Upper lobe of left lung (tissue), 6 donors: ENCODE measurements at regions not wholly inside any gene's neighbourhood (a gene's known extent, or its start where the extent isn't known, plus 50 kb on each side); places are given as distances from the start of the nearest gene placed in this dataset.

Experiments used
- ATAC-seq, 2 donors: fragments of 200-7000 bp; cut with Tn5 transposase; one replicate each; pipeline ENCODE4 v1.9.1; 2022; ENCODE audit warnings: mild to moderate bottlenecking in 2 of 2, moderate library complexity in 2 of 2; ENCODE audit not compliant: low FRiP score in 2 of 2
- DNase-seq, 2 donors: peaks; one replicate each; pipeline ENCODE4 v3.0.0-alpha.2; 2019 to 2020
- H3K27ac ChIP-seq, 4 donors: fragments of 200-600 bp; sonication (generic); one replicate each; pipeline ENCODE4 v1.5.1; 2016 to 2019
- H3K27me3 ChIP-seq, 4 donors: fragments of 200-600 bp; sonication (generic); one replicate each; pipeline ENCODE4 v1.5.1; 2017 to 2019
- H3K36me3 ChIP-seq, 4 donors: fragments of 200-600 bp; sonication (generic); one replicate each; pipeline ENCODE4 v1.5.1; 2016 to 2019
- H3K4me1 ChIP-seq, 4 donors: fragments of 200-600 bp; sonication (generic); one replicate each; pipeline ENCODE4 v1.5.1; 2018 to 2019
- H3K4me3 ChIP-seq, 4 donors: fragments of 200-600 bp; sonication (generic); one replicate each; pipeline ENCODE4 v1.5.1; 2017 to 2019; ENCODE audit warnings: mild to moderate bottlenecking in 2 of 4, moderate library complexity in 1 of 4
- H3K9me3 ChIP-seq, 4 donors: fragments of 200-600 bp; sonication (generic); one replicate each; pipeline ENCODE4 v1.5.1; 2018 to 2019
- CTCF ChIP-seq, 6 experiments: fragments of 450-650 bp in 4 of 6; fragments of 200-600 bp in 2 of 6; sonication (generic) in 2 of 6; IDR thresholded peaks; one replicate each; pipeline ENCODE4 v1.5.1; 2016 to 2019; ENCODE audit warnings: antibody characterized with exemption in 6 of 6
- EP300 ChIP-seq, 4 donors: sonication (generic); formaldehyde crosslinking; IDR thresholded peaks; one replicate each; pipeline ENCODE4 v1.5.1; 2017; ENCODE audit warnings: antibody characterized with exemption in 4 of 4, control low read depth in 2 of 4
- POLR2A ChIP-seq, 4 donors: fragments of 450-650 bp; IDR thresholded peaks; one replicate each; pipeline ENCODE4 v1.5.1; 2016 to 2017; ENCODE audit warnings: antibody characterized with exemption in 4 of 4, mild to moderate bottlenecking in 2 of 4
- POLR2AphosphoS5 ChIP-seq, 2 donors: sonication (generic); formaldehyde crosslinking; IDR thresholded peaks; one replicate each; pipeline ENCODE4 v1.5.1; 2017; ENCODE audit warnings: antibody characterized with exemption in 2 of 2
- whole genome bisulfite sequencing, 2 donors: methylation state at CpG; one replicate each; pipeline ENCODE4 v1.1.5; 2017 to 2018; 5-methylcytosine and 5-hydroxymethylcytosine counted together
- donor health status: DM: no; HTN: no; CAD: no; lungs with moderate emphysema.
- donor health status: DM: no; HTN: yes; CAD: no; lungs with severe emphysema.

DNA sequence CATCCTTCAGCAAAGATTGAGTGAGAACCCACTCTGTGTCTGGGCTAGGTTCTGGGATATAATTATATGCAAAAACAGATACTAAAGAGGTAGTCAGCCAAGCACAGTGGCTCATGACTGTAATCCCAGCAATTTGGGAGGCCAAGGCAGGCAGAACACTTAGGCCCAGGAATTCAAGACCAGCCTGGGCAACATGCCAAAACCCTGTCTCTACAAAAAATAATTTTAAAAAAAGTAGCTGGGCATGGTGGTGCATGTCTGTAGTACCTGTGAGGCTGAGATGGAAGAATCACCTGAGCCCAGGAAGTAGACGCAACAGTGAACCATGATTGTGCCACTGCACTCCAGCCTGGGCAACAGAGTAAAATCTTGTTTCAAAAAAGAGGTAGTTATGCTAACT is 237.5 kb upstream of the HMGA2 start:
- ATAC-seq: no peak

GRCh38 chr12:65590318-65590717 is 234.0 kb upstream of the HMGA2 start:
- no peaks in the 10 kb centered on the region for H3K36me3 ChIP-seq

More for the DNA sequence above, 237.5 kb upstream of the HMGA2 start:
- no peaks in the 10 kb centered on the region for H3K36me3 ChIP-seq
- H3K4me3 ChIP-seq: no peak overlapping the region
- 100% methylated on average over 1 of the region's 1 CpG for WGBS, 2 donors
- no peak overlapping the region for H3K27ac ChIP-seq
- no peaks in the 10 kb centered on the region for H3K9me3 ChIP-seq
- no peak for TF ChIP-seq POLR2AphosphoS5 (IDR thresholded peaks at IDR 0.05)
- no peaks in the 10 kb centered on the region for H3K27me3 ChIP-seq
- no peak for DNase-seq
- H3K4me1 ChIP-seq: no peaks in the 10 kb centered on the region

GRCh38 chr12:65592416-65592815 is 231.9 kb upstream of the HMGA2 start:
- WGBS, 2 donors: 89% methylated on average over 3 of the region's 3 CpGs

More at GRCh38 chr12:65590318-65590717, 234.0 kb upstream of the HMGA2 start:
- no peak for ATAC-seq
- Histone ChIP-seq H3K27ac (no peak overlapping the region), H3K4me1 (no peaks in the 10 kb centered on the region), H3K4me3 (no peak overlapping the region), H3K9me3 (no peaks in the 10 kb centered on the region), H3K27me3 (no peaks in the 10 kb centered on the region)
- TF ChIP-seq CTCF (IDR thresholded peaks at IDR 0.05) (no peak), POLR2AphosphoS5 (IDR thresholded peaks at IDR 0.05) (no peak), POLR2A (IDR thresholded peaks at IDR 0.05) (no peak), EP300 (IDR thresholded peaks at IDR 0.05) (no peak)
- WGBS, 2 donors: 93 to 100% methylated on average over 2 to 4 of the region's 4 CpGs
- DNase-seq: no peak

DNA sequence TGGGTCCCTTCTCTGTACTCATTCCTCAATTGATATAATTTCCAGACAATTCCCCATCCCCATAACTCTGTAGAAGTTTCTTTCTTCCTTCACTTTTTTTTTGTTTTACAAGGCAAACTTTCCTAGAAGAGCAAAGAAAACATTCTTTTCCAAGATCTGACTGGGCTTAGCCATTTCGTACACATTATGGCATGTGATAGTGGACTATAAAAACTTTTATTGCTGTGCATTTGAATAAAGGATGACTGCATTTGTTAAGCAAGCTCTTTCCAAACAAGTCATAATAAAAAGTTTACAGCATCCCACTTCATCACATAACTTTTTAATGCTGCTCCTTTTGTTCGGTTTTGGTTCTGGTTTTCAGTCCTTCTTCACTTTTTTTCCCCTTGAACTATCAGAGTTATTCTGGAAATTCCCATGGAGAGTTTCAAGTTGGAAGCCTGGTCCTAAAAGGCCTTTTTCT is 231.0 kb upstream of the HMGA2 start:
- 87 to 94% methylated on average over 2 of the region's 2 CpGs for WGBS, 2 donors
- no peaks in the 10 kb centered on the region for H3K36me3 ChIP-seq
- H3K27me3 ChIP-seq: no peaks in the 10 kb centered on the region
- DNase-seq: no peak
- no peaks in the 10 kb centered on the region for H3K4me1 ChIP-seq
- no peak overlapping the region for H3K4me3 ChIP-seq
- TF ChIP-seq POLR2A (IDR thresholded peaks at IDR 0.05) (no peak), POLR2AphosphoS5 (IDR thresholded peaks at IDR 0.05) (no peak), CTCF (IDR thresholded peaks at IDR 0.05) (no peak), EP300 (IDR thresholded peaks at IDR 0.05) (no peak)
- no peak overlapping the region for H3K27ac ChIP-seq
- no peak for ATAC-seq
- no peaks in the 10 kb centered on the region for H3K9me3 ChIP-seq

More at GRCh38 chr12:65592416-65592815, 231.9 kb upstream of the HMGA2 start:
- DNase-seq: no peak
- TF ChIP-seq CTCF (IDR thresholded peaks at IDR 0.05) (no peak), POLR2A (IDR thresholded peaks at IDR 0.05) (no peak), POLR2AphosphoS5 (IDR thresholded peaks at IDR 0.05) (no peak), EP300 (IDR thresholded peaks at IDR 0.05) (no peak)
- no peaks in the 10 kb centered on the region for H3K9me3 ChIP-seq
- ATAC-seq: no peak
- H3K36me3 ChIP-seq: no peaks in the 10 kb centered on the region
- H3K4me1 ChIP-seq: no peaks in the 10 kb centered on the region
- H3K27me3 ChIP-seq: no peaks in the 10 kb centered on the region
- no peak overlapping the region for H3K4me3 ChIP-seq
- no peak overlapping the region for H3K27ac ChIP-seq

DNA sequence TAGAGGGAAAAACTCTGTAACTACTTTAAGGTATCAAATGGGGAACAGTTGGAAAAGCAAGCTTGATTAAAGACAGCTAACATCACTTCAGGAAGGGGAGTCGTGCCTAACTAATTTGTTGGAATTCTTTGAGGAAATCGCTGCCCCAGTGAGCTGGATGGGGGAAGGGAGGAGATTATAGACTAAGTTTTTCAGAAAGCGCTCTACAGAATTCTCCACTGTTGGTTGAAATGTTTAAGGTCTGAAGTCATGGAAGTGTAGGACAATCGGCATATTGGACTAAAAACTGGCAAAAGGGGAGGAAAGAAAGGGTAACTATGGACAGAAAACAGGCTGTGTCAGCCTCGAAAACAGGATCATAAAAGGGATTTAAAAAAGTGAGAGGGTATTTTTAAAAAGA is 229.9 kb upstream of the HMGA2 start:
- Histone ChIP-seq H3K4me3 (no peak overlapping the region), H3K9me3 (no peaks in the 10 kb centered on the region), H3K27me3 (no peaks in the 10 kb centered on the region), H3K27ac (no peak overlapping the region), H3K36me3 (no peaks in the 10 kb centered on the region), H3K4me1 (no peaks in the 10 kb centered on the region)
- WGBS, 2 donors: 62 to 65% methylated on average over 5 of the region's 5 CpGs
- TF ChIP-seq POLR2AphosphoS5 (IDR thresholded peaks at IDR 0.05): no peak
- ATAC-seq (no peak), DNase-seq (no peak)

DNA sequence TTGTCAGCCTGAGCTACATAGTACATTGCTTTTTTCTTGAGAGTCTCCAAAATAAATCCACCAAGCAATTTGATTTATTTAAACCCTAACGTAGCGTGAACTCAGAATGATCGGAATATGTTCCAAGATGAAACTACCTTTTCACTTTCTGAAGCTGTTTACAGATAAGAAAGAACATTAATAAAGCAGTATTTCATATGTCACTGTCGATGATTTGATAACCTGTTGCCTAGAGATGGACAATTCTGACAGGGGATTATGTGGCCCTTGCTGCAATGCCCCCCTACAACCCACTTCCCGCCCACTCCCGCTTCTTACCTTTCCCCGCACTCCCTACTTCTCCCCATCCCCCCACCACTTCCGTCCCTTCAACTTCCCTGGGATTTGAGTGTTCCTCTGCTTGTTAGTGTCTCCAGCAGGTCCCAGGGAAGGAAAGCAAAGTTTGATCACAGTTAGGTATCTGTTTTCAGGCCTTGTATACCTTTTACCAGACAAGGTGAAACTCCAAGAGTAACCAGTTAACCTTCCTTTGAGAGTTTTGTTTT is 229.2 kb upstream of the HMGA2 start:
- no peak for TF ChIP-seq POLR2AphosphoS5 (IDR thresholded peaks at IDR 0.05)
- no peak for TF ChIP-seq EP300 (IDR thresholded peaks at IDR 0.05)
- no peak for TF ChIP-seq POLR2A (IDR thresholded peaks at IDR 0.05)
- no peak for TF ChIP-seq CTCF (IDR thresholded peaks at IDR 0.05)
- no peaks in the 10 kb centered on the region for H3K4me1 ChIP-seq
- no peaks in the 10 kb centered on the region for H3K36me3 ChIP-seq
- H3K4me3 ChIP-seq: no peak overlapping the region
- H3K9me3 ChIP-seq: no peaks in the 10 kb centered on the region
- ATAC-seq (no peak), DNase-seq (no peak)
- 89 to 91% methylated on average over 8 of the region's 8 CpGs for WGBS, 2 donors
- H3K27ac ChIP-seq: no peak overlapping the region
- no peaks in the 10 kb centered on the region for H3K27me3 ChIP-seq
